GM19455 (cell line): ENCODE measurements at regions not wholly inside any gene's neighbourhood (a gene's known extent, or its start where the extent isn't known, plus 50 kb on each side); places are given as distances from the start of the nearest gene placed in this dataset.
"Not testable (repeated sequence)": the region's sequence is repeated elsewhere in the genome, so short reads cannot be mapped to it uniquely, and the experiment has no call there.

Experiments
- ATAC-seq: cut with Tn5 transposase; IDR thresholded peaks from one replicate; pipeline ENCODE4 v1.9.1; 2021; ENCODE audit not compliant: unreplicated experiment

GRCh38 chr5:30401479-30402058 lies 791.9 kb upstream of the CDH6 start:
- ATAC-seq: no peak

- no peak for ATAC-seq
Measured at GRCh38 chr5:30398423-30398822, 795.1 kb upstream of the CDH6 start.

GRCh38 chr5:30392897-30393296 lies 800.6 kb upstream of the CDH6 start:
- no peak for ATAC-seq

GRCh38 chr5:30390095-30390494 lies 803.4 kb upstream of the CDH6 start:
- no peak for ATAC-seq

GRCh38 chr5:30387974-30388632 lies 805.4 kb upstream of the CDH6 start:
- ATAC-seq: no peak

GRCh38 chr5:30385754-30386153 lies 807.7 kb upstream of the CDH6 start:
- no peak for ATAC-seq

GRCh38 chr5:30384171-30384570 lies 809.3 kb upstream of the CDH6 start:
- no peak for ATAC-seq

GRCh38 chr5:30380228-30380627 lies 813.3 kb upstream of the CDH6 start:
- ATAC-seq: no peak

GRCh38 chr5:30376848-30377247 lies 816.6 kb upstream of the CDH6 start:
- ATAC-seq: no peak

GRCh38 chr5:30368064-30368463 lies 825.4 kb upstream of the CDH6 start:
- ATAC-seq: no peak

- ATAC-seq: not testable (repeated sequence)
Measured at GRCh38 chr5:30365031-30365430, 828.5 kb upstream of the CDH6 start.

- no peak for ATAC-seq
Measured at GRCh38 chr5:30357371-30357770, 836.1 kb upstream of the CDH6 start.

- ATAC-seq: no peak
Measured at GRCh38 chr5:30355675-30356074, 837.8 kb upstream of the CDH6 start.

- no peak for ATAC-seq
Measured at GRCh38 chr5:30347858-30348257, 845.6 kb upstream of the CDH6 start.

GRCh38 chr5:30345539-30346345 lies 847.7 kb upstream of the CDH6 start:
- ATAC-seq: not testable (repeated sequence)

- ATAC-seq: no peak
Measured at GRCh38 chr5:30343707-30344106, 849.8 kb upstream of the CDH6 start.

GRCh38 chr5:30341466-30341865 lies 852.0 kb upstream of the CDH6 start:
- ATAC-seq: no peak

- no peak for ATAC-seq
Measured at GRCh38 chr5:30337084-30337573, 856.4 kb upstream of the CDH6 start.

- ATAC-seq: no peak
Measured at GRCh38 chr5:30331534-30331933, 862.0 kb upstream of the CDH6 start.

GRCh38 chr5:30325795-30326194 lies 867.7 kb upstream of the CDH6 start:
- ATAC-seq: no peak

GRCh38 chr5:30324083-30324482 lies 869.4 kb upstream of the CDH6 start:
- no peak for ATAC-seq

GRCh38 chr5:30287890-30288289 lies 905.6 kb upstream of the CDH6 start:
- ATAC-seq: no peak
